ENCODE measurements at regions not wholly inside any gene's neighbourhood (a gene's known extent, or its start where the extent isn't known, plus 50 kb on each side); places are given as distances from the start of the nearest gene placed in this dataset.
"Not testable (repeated sequence)": the region's sequence is repeated elsewhere in the genome, so short reads cannot be mapped to it uniquely, and the experiment has no call there.

GRCh38 chr14:54010981-54011380 lies 54.4 kb upstream of the BMP4 start:
- no peaks in the 10 kb centered on the region for H3K27me3 ChIP-seq
- H3K4me3 ChIP-seq: no peak overlapping the region
- DNase-seq: peak in 1 of 2 experiments; percentile 16
- H3K4me1 ChIP-seq: no peaks in the 10 kb centered on the region
- no peaks in the 10 kb centered on the region; the same call in 1 of the 2 replicates for H3K9me3 ChIP-seq (replicated peaks)
- H3K36me3 ChIP-seq: no peaks in the 10 kb centered on the region; the same call in 1 of the 2 replicates
- no peak overlapping the region for H3K27ac ChIP-seq

- no peak for DNase-seq
- no peak overlapping the region for H3K27ac ChIP-seq
- no peaks in the 10 kb centered on the region; the same call in 1 of the 2 replicates for H3K9me3 ChIP-seq (replicated peaks)
Observed at GRCh38 chr14:54023027-54023426, 66.4 kb upstream of the BMP4 start.

DNA sequence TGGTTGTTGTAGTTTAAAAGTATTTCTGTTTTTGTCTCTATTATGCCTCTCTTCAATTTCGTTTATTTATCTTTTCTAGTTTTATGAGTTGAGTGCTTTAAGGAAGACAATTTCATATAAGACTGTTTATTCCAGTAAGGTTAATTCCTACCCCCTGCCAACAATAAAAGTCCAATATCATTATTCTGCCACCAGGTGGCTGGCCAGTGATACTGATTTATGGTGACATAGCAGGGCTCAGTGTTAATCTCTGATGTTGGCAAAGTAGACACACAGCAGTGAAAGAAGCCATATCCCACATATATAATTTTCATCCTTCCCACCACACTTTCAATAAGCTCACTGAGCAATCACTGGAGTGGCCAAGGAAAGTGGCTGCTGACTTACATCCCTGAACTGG lies 69.0 kb upstream of the BMP4 start:
- no peak overlapping the region for H3K27ac ChIP-seq
- DNase-seq: peak in 1 of 2 experiments; percentile 35
- H3K36me3 ChIP-seq: no peaks in the 10 kb centered on the region
- no peaks in the 10 kb centered on the region for H3K27me3 ChIP-seq
- H3K4me3 ChIP-seq: no peak overlapping the region
- H3K4me1 ChIP-seq: no peaks in the 10 kb centered on the region
- H3K9me3 ChIP-seq (replicated peaks): no peaks in the 10 kb centered on the region; the same call in 1 of the 2 replicates

More at GRCh38 chr14:54023027-54023426, 66.4 kb upstream of the BMP4 start:
- H3K27me3 ChIP-seq: no peaks in the 10 kb centered on the region
- no peak overlapping the region for H3K4me3 ChIP-seq
- no peaks in the 10 kb centered on the region for H3K36me3 ChIP-seq
- H3K4me1 ChIP-seq: no peaks in the 10 kb centered on the region

- no peaks in the 10 kb centered on the region for H3K27me3 ChIP-seq
- H3K4me3 ChIP-seq: no peak overlapping the region
- no peaks in the 10 kb centered on the region for H3K4me1 ChIP-seq
- H3K9me3 ChIP-seq (replicated peaks): no peaks in the 10 kb centered on the region; the same call in 1 of the 2 replicates
- no peak for DNase-seq
- H3K27ac ChIP-seq: no peak overlapping the region
- H3K36me3 ChIP-seq: no peaks in the 10 kb centered on the region
Observed at GRCh38 chr14:54026671-54027070, 70.0 kb upstream of the BMP4 start.

DNA sequence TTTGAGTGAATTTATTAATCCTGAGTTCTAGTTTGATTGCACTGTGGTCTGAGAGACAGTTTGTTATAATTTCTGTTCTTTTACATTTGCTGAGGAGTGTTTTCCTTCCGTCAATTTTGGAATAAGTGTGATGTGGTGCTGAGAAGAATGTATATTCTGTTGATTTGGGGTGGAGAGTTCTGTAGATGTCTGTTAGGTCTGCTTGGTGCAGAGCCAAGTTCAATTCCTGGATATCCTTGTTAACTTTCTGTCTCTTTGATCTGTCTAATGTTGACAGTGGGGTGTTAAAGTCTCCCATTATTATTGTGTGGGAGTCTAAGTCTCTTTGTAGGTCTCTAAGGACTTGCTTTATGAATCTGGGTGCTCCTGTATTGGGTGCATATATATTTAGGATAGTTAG lies 74.4 kb upstream of the BMP4 start:
- DNase-seq; H3K4me1 ChIP-seq; H3K4me3 ChIP-seq; H3K27me3 ChIP-seq; H3K9me3 ChIP-seq (replicated peaks); H3K36me3 ChIP-seq; H3K27ac ChIP-seq: not testable (repeated sequence)

- H3K36me3 ChIP-seq, DNase-seq, H3K4me1 ChIP-seq: not testable (repeated sequence)
Observed at GRCh38 chr14:54033285-54033684, 76.7 kb upstream of the BMP4 start.

GRCh38 chr14:54038724-54039123 lies 82.1 kb upstream of the BMP4 start:
- no peak overlapping the region for H3K4me3 ChIP-seq
- H3K9me3 ChIP-seq (replicated peaks): no peaks in the 10 kb centered on the region
- H3K27me3 ChIP-seq: no peaks in the 10 kb centered on the region
- H3K4me1 ChIP-seq: no peaks in the 10 kb centered on the region; the same call in 1 of the 2 replicates
- H3K36me3 ChIP-seq: no peaks in the 10 kb centered on the region
- DNase-seq: no peak
- no peak overlapping the region for H3K27ac ChIP-seq

More at GRCh38 chr14:54033285-54033684, 76.7 kb upstream of the BMP4 start:
- not testable (repeated sequence) for H3K9me3 ChIP-seq (replicated peaks); H3K4me3 ChIP-seq; H3K27ac ChIP-seq; H3K27me3 ChIP-seq

DNA sequence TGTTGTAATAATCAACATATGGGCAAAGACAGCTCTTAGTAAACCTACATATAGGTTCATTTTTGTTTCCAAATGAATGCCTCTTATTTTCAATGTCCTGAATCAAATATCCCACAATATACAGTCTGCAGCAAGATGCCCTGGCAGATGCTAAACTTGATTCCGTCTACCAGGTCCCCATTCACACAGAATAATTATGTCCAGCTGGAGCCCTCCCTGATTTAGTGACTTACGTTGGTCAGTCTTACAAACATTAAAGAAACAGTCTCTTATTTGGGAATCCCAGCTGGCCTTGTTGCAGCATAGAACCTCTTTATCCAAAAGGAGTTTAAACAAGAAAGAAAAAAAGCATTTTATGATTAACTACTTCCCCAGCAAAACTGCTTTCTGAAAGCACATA lies 82.7 kb upstream of the BMP4 start:
- Histone ChIP-seq H3K36me3 (no peaks in the 10 kb centered on the region), H3K4me1 (no peaks in the 10 kb centered on the region; the same call in 1 of the 2 replicates), H3K9me3 (replicated peaks) (no peaks in the 10 kb centered on the region), H3K27ac (no peak overlapping the region), H3K27me3 (no peaks in the 10 kb centered on the region), H3K4me3 (no peak overlapping the region)
- DNase-seq: no peak

DNA sequence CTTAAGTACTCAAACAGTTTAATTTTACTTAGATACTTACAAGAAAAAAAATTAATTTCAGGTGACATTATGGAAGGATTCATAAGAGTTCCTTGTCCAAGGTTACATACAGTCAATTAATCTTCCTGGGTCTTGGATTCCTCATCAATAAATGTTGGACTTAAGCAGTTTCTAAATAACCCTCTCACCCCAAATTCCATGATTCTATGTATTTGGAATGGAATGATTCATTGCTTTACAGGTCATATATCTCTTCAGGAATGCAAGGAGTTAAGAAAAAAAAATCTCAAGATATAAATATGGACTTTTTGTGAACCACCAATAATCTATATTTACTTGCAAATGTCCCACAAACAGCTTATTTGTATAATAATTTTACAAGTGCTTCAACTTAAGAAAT lies 84.2 kb upstream of the BMP4 start:
- Histone ChIP-seq H3K36me3 (no peaks in the 10 kb centered on the region), H3K4me1 (no peaks in the 10 kb centered on the region; the same call in 1 of the 2 replicates), H3K27me3 (no peaks in the 10 kb centered on the region), H3K27ac (no peak overlapping the region), H3K9me3 (replicated peaks) (no peaks in the 10 kb centered on the region), H3K4me3 (no peak overlapping the region)
- no peak for DNase-seq

GRCh38 chr14:54046250-54046649 lies 89.6 kb upstream of the BMP4 start:
- Histone ChIP-seq H3K27ac (no peak overlapping the region), H3K36me3 (no peaks in the 10 kb centered on the region), H3K9me3 (replicated peaks) (no peaks in the 10 kb centered on the region)

DNA sequence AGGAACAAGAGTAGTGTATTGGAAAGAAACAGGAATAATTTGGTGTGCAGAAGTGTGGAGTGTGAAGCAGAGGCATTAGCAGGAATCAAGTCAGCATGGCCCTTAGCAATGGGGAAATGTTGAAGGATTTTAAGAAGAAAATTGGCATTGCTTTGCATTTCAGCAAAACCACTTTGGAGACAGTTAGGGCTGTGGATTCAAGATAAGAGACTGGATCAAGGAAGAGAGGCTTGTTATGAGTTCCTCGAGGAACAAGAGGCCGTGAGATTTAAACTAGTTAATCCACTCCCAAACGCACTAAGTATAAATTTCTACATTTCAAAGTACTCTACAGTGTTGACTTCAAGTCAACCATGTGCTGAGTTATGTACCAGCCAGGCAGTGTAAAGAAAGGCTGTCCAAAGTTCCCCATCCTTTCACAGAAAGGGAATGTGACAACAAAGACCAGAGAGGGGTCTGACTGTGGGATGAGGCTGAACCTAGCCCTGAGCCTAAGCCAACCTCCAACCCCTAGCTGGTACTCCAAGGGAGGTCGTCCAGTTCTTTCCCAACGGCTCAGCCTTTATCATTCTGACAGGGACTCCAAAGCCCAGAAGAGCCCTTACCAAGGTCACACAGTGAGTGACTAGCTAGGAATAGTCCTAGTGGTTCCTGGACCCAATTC lies 91.2 kb upstream of the BMP4 start:
- Histone ChIP-seq H3K4me3 (no peak overlapping the region), H3K27ac (no peak overlapping the region), H3K27me3 (no peaks in the 10 kb centered on the region), H3K36me3 (no peaks in the 10 kb centered on the region), H3K9me3 (replicated peaks) (no peaks in the 10 kb centered on the region), H3K4me1 (no peaks in the 10 kb centered on the region)
- no peak for DNase-seq

More at GRCh38 chr14:54046250-54046649, 89.6 kb upstream of the BMP4 start:
- no peak overlapping the region for H3K4me3 ChIP-seq
- H3K4me1 ChIP-seq: no peaks in the 10 kb centered on the region
- no peaks in the 10 kb centered on the region for H3K27me3 ChIP-seq
- no peak for DNase-seq

- no peak for DNase-seq
- Histone ChIP-seq H3K9me3 (replicated peaks) (no peaks in the 10 kb centered on the region), H3K4me1 (no peaks in the 10 kb centered on the region), H3K27ac (no peak overlapping the region), H3K4me3 (no peak overlapping the region), H3K36me3 (no peaks in the 10 kb centered on the region), H3K27me3 (no peaks in the 10 kb centered on the region)
Observed at GRCh38 chr14:54048311-54048710, 91.7 kb upstream of the BMP4 start.

- no peak overlapping the region for H3K4me3 ChIP-seq
- no peak overlapping the region for H3K27ac ChIP-seq
- DNase-seq: no peak
- H3K9me3 ChIP-seq (replicated peaks): no peaks in the 10 kb centered on the region
- H3K4me1 ChIP-seq: no peaks in the 10 kb centered on the region
- no peaks in the 10 kb centered on the region for H3K27me3 ChIP-seq
- no peaks in the 10 kb centered on the region for H3K36me3 ChIP-seq
Observed at GRCh38 chr14:54048736-54049135, 92.1 kb upstream of the BMP4 start.

GRCh38 chr14:54050759-54051158 lies 94.1 kb upstream of the BMP4 start:
- H3K27ac ChIP-seq: no peak overlapping the region
- no peaks in the 10 kb centered on the region for H3K36me3 ChIP-seq
- H3K4me3 ChIP-seq: no peak overlapping the region
- DNase-seq: no peak
- no peaks in the 10 kb centered on the region for H3K9me3 ChIP-seq (replicated peaks)
- H3K27me3 ChIP-seq: no peaks in the 10 kb centered on the region
- no peaks in the 10 kb centered on the region for H3K4me1 ChIP-seq

GRCh38 chr14:54052696-54053385 lies 96.2 kb upstream of the BMP4 start:
- no peaks in the 10 kb centered on the region for H3K27me3 ChIP-seq
- no peak for DNase-seq
- no peak overlapping the region for H3K27ac ChIP-seq
- no peaks in the 10 kb centered on the region for H3K4me1 ChIP-seq
- H3K9me3 ChIP-seq (replicated peaks): no peaks in the 10 kb centered on the region
- H3K36me3 ChIP-seq: no peaks in the 10 kb centered on the region
- no peak overlapping the region for H3K4me3 ChIP-seq

- H3K4me3 ChIP-seq: no peak overlapping the region
Observed at GRCh38 chr14:54053386-54053745, 96.7 kb upstream of the BMP4 start.

More at GRCh38 chr14:54053386-54053745, 96.7 kb upstream of the BMP4 start:
- DNase-seq: no peak
- Histone ChIP-seq H3K36me3 (no peaks in the 10 kb centered on the region), H3K4me1 (peaks cover under 1% of the 10 kb centered on the region), H3K9me3 (replicated peaks) (no peaks in the 10 kb centered on the region), H3K27ac (no peak overlapping the region), H3K27me3 (no peaks in the 10 kb centered on the region)

All from SJCRH30 (cell line).